Prostate gland (tissue), 2 donors: ENCODE measurements at regions not wholly inside any gene's neighbourhood (a gene's known extent, or its start where the extent isn't known, plus 50 kb on each side); places are given as distances from the start of the nearest gene placed in this dataset.

Source experiments
- POLR2AphosphoS5 ChIP-seq: sonication (generic); formaldehyde crosslinking; IDR thresholded peaks from one replicate; pipeline ENCODE4 v1.6.1; 2017; ENCODE audit warnings: antibody characterized with exemption
- TF ChIP-seq, protein P1 (sequence below), 4 experiments: fragments of 200-600 bp in 2 of 4; fragments of 450-650 bp in 2 of 4; sonication (generic) in 2 of 4; IDR thresholded peaks; 1 replicate in 3 of 4; 2 replicates in 1 of 4; pipeline ENCODE4 v1.5.1; 2016 to 2019; ENCODE audit warnings: antibody characterized with exemption in 4 of 4, mild to moderate bottlenecking in 2 of 4, moderate library complexity in 2 of 4

DNA sequence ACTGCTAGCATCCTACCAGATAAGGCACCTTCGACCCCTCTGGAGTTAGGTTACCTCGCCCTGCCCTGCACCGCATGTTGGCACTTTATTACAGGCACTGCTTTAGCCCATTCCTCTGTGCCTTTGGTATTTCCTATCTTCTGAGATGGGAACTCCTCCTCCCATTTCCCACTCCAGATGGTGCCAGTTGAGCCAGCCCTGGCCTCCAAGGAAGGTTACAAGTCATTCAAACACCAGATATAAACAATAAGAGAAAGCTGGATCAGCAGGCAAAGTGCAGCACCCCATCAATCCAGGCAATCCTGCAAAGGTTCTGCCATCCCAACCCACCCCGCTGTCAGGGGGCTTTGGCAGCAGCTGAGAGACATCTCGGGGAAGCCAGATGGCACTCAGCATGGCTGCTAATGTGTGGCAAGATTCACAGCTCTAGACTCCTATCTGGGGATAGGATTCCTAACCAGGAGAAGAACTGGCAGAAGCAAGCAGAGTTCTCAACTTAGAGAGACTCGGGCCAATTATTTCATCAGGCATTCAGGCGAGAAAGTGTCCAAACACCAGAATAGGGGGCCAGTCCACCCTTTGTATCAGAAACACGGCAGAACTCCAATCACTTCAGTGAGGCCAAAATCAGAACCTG, 113.0 kb downstream of the COPRS start:
- TF ChIP-seq, protein P1, sequence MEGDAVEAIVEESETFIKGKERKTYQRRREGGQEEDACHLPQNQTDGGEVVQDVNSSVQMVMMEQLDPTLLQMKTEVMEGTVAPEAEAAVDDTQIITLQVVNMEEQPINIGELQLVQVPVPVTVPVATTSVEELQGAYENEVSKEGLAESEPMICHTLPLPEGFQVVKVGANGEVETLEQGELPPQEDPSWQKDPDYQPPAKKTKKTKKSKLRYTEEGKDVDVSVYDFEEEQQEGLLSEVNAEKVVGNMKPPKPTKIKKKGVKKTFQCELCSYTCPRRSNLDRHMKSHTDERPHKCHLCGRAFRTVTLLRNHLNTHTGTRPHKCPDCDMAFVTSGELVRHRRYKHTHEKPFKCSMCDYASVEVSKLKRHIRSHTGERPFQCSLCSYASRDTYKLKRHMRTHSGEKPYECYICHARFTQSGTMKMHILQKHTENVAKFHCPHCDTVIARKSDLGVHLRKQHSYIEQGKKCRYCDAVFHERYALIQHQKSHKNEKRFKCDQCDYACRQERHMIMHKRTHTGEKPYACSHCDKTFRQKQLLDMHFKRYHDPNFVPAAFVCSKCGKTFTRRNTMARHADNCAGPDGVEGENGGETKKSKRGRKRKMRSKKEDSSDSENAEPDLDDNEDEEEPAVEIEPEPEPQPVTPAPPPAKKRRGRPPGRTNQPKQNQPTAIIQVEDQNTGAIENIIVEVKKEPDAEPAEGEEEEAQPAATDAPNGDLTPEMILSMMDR (IDR thresholded peaks at IDR 0.05) = no peak
- no peak for TF ChIP-seq POLR2AphosphoS5
